ENCODE measurements at regions not wholly inside any gene's neighbourhood (a gene's known extent, or its start where the extent isn't known, plus 50 kb on each side); places are given as distances from the start of the nearest gene placed in this dataset.
"Not testable (repeated sequence)": the region's sequence is repeated elsewhere in the genome, so short reads cannot be mapped to it uniquely, and the experiment has no call there.

DNA sequence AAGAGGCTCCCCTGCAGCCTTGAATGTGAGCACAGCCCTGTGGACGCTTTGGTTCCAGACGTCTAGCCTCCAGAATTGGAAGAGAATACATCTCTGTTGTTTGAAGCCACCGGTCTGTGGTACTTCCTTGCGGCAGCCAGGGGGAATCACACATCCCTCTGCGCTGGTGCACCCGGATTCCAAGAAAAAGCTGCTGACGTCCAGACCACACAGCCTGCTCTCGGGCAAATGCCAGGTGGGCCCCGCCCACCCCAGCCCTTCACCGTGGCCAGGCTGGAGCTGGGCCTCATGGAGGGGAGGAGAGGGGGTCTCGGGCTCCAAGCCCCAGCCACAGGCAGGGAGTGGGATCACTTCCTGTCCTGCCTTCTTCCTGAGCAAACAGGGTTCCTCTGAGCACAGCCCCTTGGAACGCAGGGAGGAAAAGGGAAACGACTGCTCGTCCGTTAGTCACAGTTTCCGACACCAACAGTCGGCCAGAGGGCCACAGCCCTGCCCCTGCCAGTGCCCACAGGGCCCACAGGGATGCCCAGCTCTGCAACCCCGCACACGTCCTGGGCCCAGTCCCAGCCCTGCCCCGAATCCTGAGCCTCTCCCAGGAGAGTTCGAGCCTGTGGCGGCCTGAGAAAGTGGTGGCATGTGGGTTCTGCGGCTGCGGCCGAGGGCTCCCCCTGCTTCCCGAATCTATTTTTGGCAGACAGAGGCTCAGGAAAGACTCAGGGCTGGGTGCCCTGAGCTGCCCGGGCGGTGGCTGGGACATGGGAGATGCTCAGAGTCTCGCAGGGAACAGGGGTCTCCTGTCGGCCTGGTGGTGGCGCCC is 85.3 kb downstream of the RFLNA start:
- peak; percentile 94 for DNase-seq

DNA sequence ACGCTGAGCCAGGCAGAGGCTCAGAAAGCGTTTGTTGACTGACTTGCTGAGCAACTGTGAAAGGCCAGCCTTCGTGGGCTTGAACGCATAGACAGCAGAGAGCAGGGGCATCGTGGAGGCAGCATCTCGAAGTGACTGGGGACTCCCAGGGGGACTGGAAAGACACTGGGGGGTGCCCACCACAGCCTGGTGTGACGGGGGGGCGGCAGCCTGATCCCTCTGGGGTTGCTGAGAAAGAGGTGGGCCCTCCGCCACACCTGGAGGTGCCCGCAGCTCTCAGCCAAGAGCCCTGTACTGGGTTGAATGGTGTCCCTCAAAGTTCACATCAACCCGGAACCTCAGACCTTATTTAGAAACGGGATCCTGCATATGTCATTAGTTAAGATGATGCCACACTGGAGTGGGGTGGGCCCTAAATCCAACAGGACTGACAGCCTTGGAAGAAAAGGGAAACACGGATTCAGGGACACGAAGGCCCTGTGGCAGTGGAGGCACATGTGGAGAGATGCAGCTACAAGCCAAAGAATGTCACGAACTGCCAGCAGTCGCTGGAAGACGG is 84.6 kb downstream of the RFLNA start:
- no peak for DNase-seq

DNA sequence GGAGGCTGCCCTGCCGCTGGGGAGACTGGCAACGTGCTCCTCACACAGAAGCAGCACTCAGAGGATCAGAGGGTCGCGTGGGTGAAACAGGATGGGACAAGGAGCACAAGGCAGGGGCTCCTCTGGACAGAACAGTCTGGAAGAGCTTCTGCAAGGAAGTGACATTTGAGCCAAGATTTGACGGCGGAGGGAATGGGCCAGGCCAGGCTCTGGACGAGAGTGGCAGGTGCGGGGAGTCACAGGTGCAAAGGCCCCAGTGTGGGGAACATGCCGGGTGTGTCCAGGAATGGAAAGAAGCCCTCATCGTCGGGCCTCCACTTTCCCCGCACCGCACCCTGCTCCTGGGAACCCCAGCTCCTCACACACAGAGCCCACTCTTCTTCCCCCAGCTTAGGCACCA is 84.0 kb downstream of the RFLNA start:
- no peak for DNase-seq

DNA sequence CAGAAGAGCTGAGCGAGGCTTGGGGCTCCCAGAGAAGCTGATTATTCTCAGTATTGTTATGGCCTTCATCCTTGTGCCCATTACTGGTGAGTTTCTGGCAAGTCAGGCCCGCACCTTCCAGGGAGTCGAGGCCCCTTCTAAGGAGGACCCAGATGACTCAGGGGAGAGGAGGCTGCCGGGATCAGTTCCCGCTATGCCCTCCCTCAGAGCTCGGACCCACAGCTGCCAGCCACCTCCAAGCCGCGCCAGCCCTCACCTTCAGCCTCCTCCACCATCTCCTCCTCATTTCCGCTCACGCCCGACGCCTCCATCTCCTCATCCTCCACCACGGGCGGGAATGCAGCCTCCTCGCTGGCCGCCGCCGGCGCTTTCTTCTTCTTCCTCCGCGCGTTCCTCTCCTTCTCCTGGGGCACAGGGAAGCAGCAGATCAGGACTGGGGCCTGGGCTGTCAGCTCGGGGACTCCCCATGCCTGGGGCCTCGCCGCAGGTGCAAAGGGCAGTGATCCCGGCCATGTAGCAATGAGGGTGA is 83.2 kb downstream of the RFLNA start:
- DNase-seq = no peak

DNA sequence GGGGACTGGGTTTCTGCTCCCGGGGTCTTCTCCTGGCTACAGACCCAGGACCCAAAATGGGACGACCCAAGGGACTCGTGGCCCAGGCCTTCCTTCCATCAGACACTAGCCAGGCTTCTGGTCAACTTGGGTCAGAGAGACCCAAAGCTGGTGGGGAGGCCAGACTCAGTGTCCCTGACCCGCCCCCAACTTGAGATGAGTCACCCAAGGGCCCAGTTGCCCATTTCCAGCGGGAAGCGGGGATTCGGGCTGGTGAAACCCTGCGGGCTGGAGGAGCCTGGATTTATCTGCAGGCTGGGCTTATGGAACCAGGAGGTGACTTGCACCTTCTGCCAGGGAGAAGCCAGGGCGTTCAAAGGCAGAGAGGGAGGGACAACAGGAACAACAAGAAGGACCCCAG is 81.5 kb downstream of the RFLNA start:
- DNase-seq = no peak

DNA sequence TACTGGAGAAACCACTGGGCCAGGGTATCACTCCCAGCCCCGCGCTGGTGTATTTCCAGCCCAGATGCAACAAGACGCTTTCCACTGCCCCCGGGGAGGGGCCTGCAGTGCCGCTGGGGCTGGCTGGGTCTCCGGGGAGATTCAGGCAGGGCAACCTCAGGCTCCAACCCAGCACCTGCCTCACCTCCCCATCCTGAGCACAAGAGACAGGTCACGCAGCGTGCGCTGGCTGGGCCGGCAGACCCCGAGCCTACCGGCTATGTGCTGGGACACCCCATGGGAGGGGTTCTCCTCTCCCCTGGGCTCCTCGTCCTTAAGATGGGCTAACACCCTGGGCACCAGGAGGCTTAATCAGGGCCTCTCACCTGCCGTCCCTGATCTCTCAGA is 80.9 kb downstream of the RFLNA start:
- DNase-seq = no peak

DNA sequence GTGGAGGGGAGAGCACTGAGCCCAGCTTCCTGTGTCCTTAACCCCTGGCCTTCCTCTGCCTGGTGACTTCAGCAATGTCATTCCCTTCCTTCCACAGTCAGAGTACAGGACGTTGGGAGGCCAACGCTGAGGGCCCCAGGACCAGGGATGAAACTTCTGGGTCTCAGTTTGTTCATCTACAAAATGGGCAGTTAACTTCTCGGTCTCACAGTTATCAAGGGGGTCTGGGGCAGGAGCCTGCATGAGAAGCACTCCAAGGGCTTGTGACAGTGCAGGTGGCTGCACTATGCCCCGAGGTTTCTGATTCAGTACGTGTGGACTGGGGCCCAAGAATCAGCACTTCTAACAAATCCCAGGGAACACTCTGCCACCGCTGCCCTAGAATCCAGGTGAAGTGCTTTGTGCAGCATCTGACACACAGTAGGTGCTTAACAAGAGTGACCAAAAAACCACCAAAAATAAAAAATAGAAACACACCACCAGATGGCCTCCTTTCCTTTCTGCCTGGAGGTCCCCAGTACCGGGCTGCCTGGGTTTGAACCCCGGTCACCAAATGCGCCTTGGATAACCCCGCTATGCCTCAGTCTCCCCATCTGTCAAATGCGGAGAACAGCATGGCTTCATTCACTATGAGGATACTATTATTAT is 80.4 kb downstream of the RFLNA start:
- DNase-seq = no peak

DNA sequence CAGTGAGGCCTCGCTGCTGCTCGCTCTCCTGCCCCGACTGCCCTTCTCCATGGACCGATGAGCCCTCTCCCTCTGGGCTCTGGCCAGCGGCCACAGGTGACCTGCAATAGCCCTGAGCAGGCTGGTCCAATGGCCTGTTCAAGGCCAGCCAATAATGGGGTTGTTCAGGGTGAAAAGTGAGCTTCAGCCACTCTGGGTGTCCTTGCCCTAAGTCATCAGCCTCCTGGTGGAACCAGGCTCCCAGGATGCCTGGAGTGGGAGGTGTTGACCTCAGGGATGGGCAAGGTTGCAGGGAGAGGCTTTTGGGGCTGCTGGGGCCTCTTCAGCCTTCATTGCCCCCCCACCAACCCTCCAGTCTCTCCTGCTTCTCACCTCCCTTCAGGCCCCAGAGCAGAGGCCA is 79.7 kb downstream of the RFLNA start:
- DNase-seq = no peak

DNA sequence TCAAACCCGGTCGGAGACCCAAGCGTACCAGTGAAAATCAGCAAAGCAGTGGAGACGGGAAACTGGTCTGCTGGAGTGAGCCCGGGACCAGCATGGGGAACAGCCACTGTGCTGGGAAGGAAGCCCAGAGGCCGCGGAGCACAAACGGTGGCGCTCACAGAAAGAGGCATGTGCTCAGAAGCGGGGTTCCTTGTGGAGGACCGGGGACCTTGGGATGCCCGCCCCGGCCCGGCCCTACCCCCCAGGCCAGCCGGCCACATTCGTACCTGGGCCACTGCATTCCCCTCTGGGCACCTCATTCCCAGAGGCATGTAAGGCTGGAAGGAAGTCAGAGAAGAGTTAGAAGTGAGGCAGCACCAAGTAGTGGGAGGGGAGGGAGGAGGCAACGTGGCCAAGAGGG is 79.3 kb downstream of the RFLNA start:
- no peak for DNase-seq

DNA sequence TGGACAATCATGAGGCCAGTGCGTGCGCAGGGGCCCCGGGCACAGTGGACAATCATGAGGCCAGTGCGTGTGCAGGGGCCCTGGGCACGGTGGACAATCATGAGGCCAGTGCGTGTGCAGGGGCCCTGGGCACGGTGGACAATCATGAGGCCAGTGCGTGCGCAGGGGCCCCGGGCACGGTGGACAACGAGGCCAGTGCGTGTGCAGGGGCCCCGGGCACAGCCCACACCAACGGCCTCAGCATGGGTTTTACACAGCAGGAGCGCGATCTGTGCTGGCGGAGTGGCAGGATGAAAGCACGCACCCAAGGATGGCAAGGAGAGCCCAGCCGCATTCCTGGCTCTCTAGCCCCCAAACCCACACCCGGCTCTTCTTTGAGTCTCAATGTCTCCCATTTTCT is 78.8 kb downstream of the RFLNA start:
- not testable (repeated sequence) for DNase-seq

DNA sequence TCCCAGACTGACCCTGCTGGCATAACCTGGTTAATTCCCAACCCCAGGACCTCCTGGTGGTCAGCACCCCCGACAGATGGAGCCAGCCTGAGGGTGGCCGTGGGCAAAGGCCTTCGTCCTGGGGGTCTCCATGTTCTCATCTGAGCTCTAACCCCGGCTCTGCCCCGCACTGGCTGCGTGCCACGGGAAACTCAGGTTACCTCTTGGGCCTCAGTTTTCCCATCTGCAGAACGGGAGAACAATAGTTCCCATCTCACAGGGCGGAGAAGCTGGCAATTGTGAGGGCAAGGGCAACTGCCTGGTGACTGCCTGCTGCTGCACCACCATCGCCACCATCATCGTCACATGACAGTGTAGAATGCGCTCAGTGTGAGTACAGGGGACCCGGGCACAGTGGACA is 77.9 kb downstream of the RFLNA start:
- DNase-seq = no peak

DNA sequence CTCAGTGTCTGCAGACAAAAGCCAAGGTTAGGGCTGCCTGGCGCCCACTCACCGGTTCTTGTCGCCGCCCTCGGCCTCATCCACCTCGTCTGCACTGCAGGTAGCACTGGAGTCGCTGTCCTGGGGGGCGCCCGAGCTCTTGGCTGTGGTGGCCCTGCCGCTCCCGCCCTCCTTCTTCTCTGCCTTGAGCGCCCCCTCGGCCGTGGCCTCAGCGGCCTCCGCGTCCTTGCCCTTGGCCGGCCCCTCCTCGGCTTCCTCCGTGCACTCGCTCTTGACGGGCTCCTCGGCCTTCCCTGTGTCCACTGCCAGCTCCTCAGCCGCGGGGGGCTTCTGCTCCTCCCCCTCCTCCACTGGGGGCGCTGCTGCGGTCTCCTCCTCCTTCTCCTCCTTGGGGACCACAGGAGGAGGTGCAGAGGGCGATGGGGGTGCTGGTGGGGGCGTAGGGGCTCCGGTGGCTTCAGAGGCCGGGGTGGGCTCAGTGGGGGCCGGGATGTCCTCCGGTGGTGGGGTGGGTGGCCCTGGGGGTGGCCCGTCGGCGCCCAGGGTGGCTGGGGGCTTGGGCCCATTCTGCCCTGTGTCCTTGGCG is 77.2 kb downstream of the RFLNA start:
- DNase-seq = no peak

DNA sequence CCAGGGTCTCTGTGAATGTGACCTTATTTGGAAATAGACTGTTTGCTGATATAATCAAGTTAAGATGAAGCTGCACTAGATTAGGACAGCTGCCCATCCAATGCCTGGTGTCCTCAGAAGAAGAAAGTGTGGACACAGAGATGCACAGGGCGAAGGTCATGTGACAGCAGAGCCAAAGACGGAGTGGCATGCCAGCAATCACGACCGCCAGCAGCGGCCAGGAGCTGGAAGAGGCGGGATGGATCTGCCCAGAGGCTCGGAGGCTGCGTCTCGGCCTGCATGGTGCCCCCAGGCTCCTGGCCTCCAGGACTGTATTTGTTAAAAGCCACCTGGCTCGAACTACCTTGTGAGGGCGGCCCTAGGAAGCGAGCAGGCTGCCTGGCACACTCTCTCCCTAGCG is 76.5 kb downstream of the RFLNA start:
- DNase-seq = no peak

DNA sequence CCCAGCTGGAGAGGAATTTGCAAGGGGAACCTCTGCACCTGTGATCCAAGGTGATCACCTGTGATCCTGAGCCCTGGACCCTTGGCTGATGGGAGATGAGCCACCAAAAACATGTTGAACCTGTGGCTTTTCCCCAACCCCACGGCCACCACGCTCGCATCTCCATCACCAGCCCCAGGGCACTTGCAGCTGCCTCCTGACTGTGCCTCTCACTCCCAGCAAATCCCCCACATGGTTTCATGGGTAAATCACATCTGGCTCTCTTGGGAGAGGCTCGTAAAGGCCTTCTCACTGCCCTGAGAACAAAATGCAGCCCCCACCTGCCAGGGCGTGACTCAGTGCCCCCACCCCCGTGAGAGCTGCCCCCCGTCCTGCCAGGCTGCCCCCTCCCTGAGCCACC is 76.0 kb downstream of the RFLNA start:
- peak; percentile 40 for DNase-seq

DNA sequence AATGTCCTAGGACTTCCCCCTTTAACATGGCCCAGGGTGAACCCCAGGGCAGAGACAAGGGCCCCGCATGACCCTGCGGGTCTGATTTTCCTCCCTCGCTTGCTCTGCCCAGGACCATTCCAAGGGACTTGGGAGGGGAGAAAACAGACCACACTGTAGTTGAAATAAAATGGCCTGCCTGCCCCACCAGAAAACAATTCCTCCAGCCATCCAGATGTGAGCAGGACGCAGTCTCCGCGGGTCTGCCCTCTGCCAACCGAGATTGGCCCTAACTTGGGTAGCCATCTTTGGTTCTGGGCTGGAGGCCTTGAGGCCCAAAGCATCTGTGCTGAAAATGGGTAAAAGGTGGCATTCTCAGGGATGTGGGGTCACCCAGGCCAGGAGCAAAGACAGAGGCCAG is 75.5 kb downstream of the RFLNA start:
- no peak for DNase-seq

DNA sequence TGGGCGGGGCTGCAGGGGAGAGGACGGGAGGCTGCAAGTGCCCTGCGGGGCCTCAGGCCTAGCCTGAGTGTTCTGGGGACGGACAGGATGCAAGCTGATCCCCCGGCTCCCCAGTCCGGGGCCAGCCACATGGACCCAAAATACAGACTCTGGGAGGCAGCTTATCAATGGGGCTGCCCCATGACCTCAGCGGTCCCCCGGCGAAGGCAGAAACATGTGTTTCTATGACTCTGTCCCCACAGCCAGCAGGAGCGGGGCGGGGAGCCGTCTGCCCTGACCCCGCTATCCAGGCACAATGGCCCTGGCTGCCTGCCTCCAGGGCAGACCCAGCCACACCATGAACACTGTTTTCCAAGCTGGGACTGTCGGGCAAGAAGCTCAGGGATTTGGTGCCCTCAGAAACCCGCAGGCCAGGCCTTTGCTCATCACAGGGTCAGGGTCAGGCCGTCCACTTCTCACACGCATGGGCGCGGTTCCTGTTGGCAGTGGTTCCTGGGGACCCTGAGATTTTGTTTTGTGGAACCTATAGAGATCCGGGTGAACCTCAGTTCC is 75.0 kb downstream of the RFLNA start:
- no peak for DNase-seq

DNA sequence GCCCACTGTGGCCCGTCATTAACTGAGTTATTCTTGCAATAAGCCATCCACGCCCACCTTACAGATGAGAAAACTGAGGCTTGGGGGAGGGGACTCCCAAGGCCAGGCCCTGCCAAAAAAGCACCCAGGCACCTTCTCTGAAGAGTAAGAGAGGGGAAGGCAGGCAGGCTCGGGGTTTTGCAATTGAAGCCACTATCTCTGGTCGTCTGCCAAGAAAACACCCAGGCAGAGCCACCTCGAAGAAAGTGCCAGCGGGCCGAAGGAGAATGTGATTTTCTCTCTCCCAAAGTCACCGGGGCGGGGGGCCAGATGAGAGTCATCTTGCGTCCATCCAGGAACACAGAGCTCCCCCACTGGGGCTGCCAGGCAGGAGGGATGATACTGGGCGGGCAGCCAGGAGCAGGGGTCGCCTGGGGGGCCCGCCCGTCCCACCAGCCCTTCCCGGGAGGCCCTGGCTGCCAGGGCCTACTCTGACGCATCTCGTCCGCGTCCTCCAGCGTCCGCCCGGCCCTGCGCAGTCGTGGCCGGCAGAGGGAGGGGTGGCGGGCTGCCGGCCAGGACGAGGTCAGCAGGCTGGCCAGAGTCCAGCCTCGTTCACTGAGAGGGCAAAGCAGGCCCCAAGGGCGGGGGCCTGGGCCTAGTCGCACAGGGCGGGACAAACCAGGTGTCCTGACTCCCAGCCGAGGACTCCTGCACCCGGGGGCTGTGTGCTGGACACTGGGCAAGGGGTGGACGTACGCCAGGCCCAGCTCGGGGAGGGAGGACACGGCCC is 74.3 kb downstream of the RFLNA start:
- DNase-seq = peak; percentile 94

DNA sequence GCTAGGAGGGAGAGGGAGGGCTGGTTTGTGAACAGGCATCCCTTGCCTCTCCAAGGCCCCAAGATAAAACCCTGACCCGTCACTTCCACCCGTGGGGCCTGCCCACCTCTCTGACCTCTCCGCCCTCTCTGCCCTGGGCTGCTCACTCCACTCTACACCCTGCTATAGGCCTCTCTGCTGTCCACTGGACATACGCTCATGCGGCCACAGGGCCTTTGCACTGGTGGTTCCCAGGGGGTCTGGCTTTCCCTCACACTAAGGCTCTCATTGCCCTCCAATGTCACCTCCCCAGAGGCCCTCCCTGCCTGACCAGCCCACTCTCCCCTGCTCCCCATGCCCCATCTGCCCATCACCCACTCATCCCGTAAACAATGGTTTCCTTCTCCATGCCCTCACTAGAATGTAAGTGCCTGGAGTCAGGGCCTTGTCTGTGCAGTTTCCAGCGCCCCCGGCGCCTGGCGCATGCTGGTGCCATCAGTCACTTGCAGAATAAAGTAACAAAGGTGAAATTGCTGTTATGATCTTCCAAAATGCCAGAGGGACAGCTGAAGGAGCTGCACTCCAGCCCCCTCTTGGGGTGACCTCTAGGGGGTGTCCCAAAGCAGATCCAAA is 73.6 kb downstream of the RFLNA start:
- no peak for DNase-seq

DNA sequence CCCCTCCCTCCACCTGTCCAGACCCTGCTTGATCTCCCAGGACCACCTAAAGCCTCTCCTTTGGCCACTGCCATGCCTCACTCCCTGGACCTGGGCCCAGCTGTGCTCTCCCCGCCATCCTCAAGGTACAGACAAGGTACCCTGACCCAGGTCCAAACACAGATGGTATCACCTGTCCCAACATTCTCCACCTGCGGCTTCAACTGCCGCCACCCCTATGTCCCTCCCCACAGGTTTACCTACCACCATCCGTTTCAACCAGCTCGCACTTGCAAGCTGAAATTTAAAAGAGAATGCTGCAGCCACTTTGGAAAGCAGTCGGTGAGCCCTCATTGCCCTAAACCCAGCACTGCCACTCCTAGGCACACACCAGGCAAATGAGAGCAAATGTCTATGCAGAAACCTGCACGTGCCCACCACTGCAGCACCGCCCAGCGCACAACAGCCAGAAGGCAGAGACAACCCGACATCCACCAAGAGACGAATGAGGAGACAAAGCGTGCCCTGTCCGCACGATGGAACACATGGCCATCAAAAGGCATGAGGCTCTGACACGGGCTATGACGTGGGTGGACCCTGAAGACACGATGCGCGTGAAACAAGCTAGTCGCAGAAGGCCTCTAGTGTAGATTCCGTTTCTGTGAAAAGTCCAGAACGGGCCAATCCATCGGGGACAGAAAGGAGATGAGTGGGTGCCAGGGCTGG is 71.0 kb downstream of the RFLNA start:
- no peak for DNase-seq
